ENCODE measurements at regions not wholly inside any gene's neighbourhood (a gene's known extent, or its start where the extent isn't known, plus 50 kb on each side); places are given as distances from the start of the nearest gene placed in this dataset.

GRCh38 chr1:118487932-118488331 lies 302.9 kb upstream of the SPAG17 start:
- TF ChIP-seq CTCF (conservative IDR thresholded peaks at IDR 0.05; ENCODE audit: low read length), result no peak
- TF ChIP-seq EZH2phosphoT487 (IDR thresholded peaks at IDR 0.05; ENCODE audit: borderline replicate concordance), result no peak

Data from Loucy (cell line).